Renal cortex interstitium (tissue), 11 donors: ENCODE measurements at regions not wholly inside any gene's neighbourhood (a gene's known extent, or its start where the extent isn't known, plus 50 kb on each side); places are given as distances from the start of the nearest gene placed in this dataset.
"Not testable (repeated sequence)": the region's sequence is repeated elsewhere in the genome, so short reads cannot be mapped to it uniquely, and the experiment has no call there.

Experiments
- DNase-seq, 11 donors: peaks; one replicate each; pipeline ENCODE4 v3.0.0-alpha.2; 2013; ENCODE audit warnings: low read depth in 9 of 11, low spot score in 4 of 11; ENCODE audit errors: extremely low read depth in 1 of 11

GRCh38 chr11:71383461-71383860, 64.7 kb downstream of the DHCR7 start:
- DNase-seq = no peak

GRCh38 chr11:71381781-71382505, 66.2 kb downstream of the DHCR7 start:
- DNase-seq = no peak

- no peak for DNase-seq
These were observed 68.5 kb downstream of the DHCR7 start for GRCh38 chr11:71379701-71380100.

- no peak for DNase-seq
These were observed 74.3 kb downstream of the DHCR7 start for GRCh38 chr11:71373791-71374454.

GRCh38 chr11:71372693-71373657, 75.2 kb downstream of the DHCR7 start:
- peak in 5 of 11 donors; percentile 15 to 37 (median 31) for DNase-seq

GRCh38 chr11:71371674-71372069, 76.5 kb downstream of the DHCR7 start:
- no peak for DNase-seq

GRCh38 chr11:71370895-71371673, 77.1 kb downstream of the DHCR7 start:
- DNase-seq = no peak

GRCh38 chr11:71370020-71370747, 78.0 kb downstream of the DHCR7 start:
- no peak for DNase-seq

GRCh38 chr11:71369411-71369810, 78.8 kb downstream of the DHCR7 start:
- DNase-seq = no peak

- no peak for DNase-seq
These were observed 79.2 kb downstream of the DHCR7 start for GRCh38 chr11:71368966-71369365.

- DNase-seq = no peak
These were observed 80.4 kb downstream of the DHCR7 start for GRCh38 chr11:71367756-71368155.

- DNase-seq = not testable (repeated sequence)
These were observed 80.9 kb downstream of the DHCR7 start for GRCh38 chr11:71367276-71367675.

- DNase-seq = no peak
These were observed 82.1 kb downstream of the DHCR7 start for GRCh38 chr11:71366076-71366475.

- no peak for DNase-seq
These were observed 82.6 kb downstream of the DHCR7 start for GRCh38 chr11:71365626-71366025.

- no peak for DNase-seq
These were observed 83.4 kb downstream of the DHCR7 start for GRCh38 chr11:71364806-71365205.

- no peak for DNase-seq
These were observed 84.0 kb downstream of the DHCR7 start for GRCh38 chr11:71364176-71364671.

GRCh38 chr11:71363721-71364120, 84.5 kb downstream of the DHCR7 start:
- DNase-seq = no peak

- DNase-seq = no peak
These were observed 89.1 kb downstream of the DHCR7 start for GRCh38 chr11:71358963-71359567.
